Astrocyte of the cerebellum (primary cell): ENCODE measurements at regions not wholly inside any gene's neighbourhood (a gene's known extent, or its start where the extent isn't known, plus 50 kb on each side); places are given as distances from the start of the nearest gene placed in this dataset.
"Not testable (repeated sequence)": the region's sequence is repeated elsewhere in the genome, so short reads cannot be mapped to it uniquely, and the experiment has no call there.

Experiments used
- DNase-seq: peaks from one replicate; pipeline ENCODE4 v3.0.0-alpha.2; 2011; ENCODE audit warnings: low read depth
- H3K4me3 ChIP-seq: 2 replicates; pipeline ENCODE4 v1.5.1; 2011; ENCODE audit warnings: mild to moderate bottlenecking, low read depth, low read length, moderate library complexity
- in situ Hi-C: cut with HindIII; loops from 2 replicates; pipeline ENCODE4 v1.10.0; 2017; ENCODE audit warnings: low sequenced_read_pairs
- TF ChIP-seq, protein P1 (sequence below): IDR thresholded peaks from 2 replicates; pipeline ENCODE4 v1.5.1; 2012; ENCODE audit warnings: low read length, low read depth, moderate library complexity, mild to moderate bottlenecking; ENCODE audit errors: missing control alignments

DNA sequence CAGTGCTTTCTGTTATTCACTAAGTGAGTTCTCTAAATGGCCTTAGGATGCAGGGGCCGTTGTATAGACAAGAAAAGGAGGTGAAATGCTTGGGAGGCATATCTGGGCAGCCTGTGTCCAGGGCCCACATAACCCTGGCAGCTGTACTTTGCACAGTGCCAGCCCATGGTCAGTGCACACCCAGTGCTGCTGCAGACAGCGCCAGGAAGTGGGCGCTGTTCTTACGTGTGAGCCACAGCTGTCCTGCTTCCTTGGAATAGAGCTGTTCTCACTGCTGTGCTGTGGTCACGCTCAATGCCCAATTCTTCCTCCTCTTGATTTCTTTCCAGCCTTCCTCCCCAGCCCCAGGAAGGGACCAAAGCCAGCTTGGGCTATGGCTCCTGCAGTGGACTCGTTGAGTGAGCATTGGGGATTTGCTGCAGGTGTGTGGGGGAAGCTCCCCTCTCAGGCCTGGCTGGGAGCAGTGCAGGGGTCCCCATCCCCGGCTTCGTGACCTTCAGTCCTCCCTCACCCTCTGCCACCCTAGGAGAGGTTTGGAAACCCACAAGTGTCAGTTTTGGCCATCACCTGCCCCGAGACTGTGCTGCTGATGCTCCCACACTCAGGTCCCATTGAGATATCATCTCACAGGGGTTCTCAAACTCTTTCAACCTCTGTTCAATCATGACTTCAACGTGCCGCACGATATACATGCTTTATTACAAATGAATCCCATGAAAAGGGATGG lies 246.8 kb upstream of the EXOC2 start:
- in situ Hi-C loops, result no loop called here
- no peak overlapping the region for H3K4me3 ChIP-seq
- TF ChIP-seq, protein P1, sequence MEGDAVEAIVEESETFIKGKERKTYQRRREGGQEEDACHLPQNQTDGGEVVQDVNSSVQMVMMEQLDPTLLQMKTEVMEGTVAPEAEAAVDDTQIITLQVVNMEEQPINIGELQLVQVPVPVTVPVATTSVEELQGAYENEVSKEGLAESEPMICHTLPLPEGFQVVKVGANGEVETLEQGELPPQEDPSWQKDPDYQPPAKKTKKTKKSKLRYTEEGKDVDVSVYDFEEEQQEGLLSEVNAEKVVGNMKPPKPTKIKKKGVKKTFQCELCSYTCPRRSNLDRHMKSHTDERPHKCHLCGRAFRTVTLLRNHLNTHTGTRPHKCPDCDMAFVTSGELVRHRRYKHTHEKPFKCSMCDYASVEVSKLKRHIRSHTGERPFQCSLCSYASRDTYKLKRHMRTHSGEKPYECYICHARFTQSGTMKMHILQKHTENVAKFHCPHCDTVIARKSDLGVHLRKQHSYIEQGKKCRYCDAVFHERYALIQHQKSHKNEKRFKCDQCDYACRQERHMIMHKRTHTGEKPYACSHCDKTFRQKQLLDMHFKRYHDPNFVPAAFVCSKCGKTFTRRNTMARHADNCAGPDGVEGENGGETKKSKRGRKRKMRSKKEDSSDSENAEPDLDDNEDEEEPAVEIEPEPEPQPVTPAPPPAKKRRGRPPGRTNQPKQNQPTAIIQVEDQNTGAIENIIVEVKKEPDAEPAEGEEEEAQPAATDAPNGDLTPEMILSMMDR, result no peak
- DNase-seq, result no peak

DNA sequence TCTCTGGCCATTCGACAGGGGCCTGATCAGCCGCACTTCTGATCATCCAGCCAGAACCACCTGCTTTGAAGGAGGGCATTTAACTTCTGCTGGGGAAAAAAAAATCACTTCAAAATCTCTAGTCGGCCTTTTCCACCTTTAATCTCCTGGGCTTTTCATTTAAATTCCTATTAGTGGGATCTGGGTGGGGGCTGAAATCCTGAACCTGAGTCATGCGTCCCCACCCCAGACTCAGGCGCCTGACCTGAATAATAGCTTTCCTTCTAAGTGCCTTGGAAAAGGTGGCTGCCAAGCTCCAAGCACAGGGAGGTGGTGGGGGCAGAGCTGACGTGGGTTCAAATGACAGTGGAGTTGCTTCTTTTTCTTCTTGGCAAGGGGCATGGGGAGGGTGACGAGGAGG lies 246.0 kb upstream of the EXOC2 start:
- TF ChIP-seq, protein P1, result no peak
- H3K4me3 ChIP-seq, result no peak overlapping the region
- DNase-seq, result no peak
- in situ Hi-C loops, result no loop called here

DNA sequence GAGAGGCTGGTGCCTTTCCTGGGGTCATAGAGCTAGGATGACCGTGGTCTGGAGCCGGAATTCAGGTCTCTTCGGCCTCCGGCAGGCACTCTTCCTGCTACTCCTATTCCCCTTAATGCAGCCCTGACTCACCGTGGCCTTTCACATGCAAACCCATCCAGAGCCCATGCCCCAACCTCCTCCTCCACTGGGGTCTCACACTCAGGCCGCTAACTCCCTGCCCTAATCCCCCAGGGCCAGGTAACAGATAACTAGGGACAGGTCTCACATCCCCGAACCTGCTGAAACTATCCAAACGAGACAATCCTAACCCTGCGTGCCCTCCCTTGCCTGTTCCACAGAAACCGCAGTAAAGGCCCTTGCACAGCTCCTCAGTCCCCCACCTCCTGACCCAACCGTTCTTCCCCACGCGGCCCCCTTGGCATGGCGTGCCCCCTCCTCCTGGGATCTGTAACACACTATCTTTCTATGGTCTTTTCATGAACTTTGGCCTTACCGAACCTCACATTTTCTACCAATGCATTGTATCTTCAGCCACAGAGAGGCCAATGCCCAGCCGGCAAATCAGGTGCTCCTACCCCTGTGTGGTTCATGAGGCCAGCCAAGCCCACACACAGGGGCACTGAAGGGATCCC lies 245.4 kb upstream of the EXOC2 start:
- TF ChIP-seq, protein P1, result no peak
- in situ Hi-C loops, result no loop called here
- no peak for DNase-seq
- no peak overlapping the region for H3K4me3 ChIP-seq

DNA sequence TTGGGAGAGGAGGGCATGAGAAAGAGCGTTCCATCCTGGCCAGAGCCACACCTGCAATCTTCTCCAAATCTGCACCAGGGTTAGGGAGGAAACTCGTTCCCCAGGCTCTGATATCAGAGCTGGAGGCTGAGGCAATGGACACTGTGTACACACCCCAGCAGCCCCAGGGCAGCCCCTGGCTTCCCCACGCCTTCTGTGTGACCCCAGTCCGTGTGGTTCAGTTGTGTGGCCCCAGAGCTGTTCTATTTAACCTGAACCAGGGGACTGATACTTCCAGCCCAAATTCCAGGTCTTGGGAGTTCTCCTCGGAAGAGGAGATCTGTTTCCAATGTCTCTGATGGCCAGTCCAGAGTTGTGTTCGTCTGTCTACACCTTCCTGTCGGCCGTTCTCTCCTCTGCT lies 242.6 kb upstream of the EXOC2 start:
- in situ Hi-C loops, result no loop called here
- TF ChIP-seq, protein P1, result no peak
- no peak for DNase-seq
- no peak overlapping the region for H3K4me3 ChIP-seq

DNA sequence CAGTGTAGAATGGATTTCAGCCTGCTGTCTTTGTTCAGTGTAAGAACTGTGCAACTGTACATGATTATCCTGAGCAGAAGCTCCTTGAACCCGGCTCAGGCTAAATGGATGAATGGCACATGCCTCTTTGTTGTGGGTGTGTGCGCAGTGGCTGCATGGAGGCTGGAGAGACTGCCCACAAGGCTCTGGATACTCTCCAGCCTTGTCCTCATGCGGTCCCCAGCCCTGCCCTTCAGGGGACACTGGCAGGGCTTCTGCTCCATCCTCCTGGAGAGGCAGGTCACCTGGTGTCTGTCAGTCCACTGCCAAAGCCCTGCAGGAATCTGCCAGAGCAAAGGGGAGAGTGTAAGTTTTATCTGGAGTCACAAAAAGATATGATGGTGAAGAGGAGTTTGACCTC lies 241.7 kb upstream of the EXOC2 start:
- H3K4me3 ChIP-seq, result no peak overlapping the region
- in situ Hi-C loops, result no loop called here
- DNase-seq, result no peak
- TF ChIP-seq, protein P1, result no peak

DNA sequence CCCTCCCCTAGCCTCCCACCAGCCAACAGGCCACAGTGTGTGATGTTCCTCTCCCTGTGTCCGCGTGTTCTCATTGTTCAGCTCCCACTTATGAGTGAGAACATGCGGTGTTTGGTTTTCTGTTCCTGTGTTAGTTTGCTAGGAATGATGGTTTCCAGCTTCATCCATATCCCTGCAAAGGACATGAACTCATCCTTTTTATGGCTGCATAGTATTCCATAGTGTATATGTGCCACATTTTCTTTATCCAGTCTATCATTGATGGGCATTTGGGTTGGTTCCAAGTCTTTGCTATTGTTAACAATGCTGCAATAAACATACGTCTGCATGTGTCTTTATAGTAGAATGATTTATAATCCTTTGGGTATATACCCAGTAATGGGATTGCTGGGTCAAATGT lies 239.0 kb upstream of the EXOC2 start:
- H3K4me3 ChIP-seq, DNase-seq, in situ Hi-C loops: not testable (repeated sequence)

DNA sequence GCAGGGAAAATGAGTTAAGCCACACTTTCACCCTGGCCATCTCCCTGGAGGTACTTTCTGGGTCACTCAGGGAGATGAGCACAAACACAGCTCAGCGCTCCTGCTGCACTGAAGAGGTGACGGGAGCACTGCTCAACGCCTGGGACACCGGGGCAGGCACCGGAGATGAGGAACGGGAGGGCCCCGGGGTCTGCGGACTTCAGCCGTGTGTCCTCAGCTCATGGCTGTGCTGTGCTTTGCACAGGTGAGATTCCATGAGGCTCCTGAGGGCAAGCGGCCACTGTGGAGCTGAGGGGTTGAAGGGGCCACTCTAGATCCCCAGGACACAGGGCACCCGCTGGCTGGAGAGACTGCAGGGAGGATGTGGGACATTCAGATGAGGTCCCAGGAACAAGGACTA lies 234.2 kb upstream of the EXOC2 start:
- no peak overlapping the region for H3K4me3 ChIP-seq
- TF ChIP-seq, protein P1, result no peak
- in situ Hi-C loops, result no loop called here
- DNase-seq, result no peak
